ENCODE measurements at regions not wholly inside any gene's neighbourhood (a gene's known extent, or its start where the extent isn't known, plus 50 kb on each side); places are given as distances from the start of the nearest gene placed in this dataset.

DNA sequence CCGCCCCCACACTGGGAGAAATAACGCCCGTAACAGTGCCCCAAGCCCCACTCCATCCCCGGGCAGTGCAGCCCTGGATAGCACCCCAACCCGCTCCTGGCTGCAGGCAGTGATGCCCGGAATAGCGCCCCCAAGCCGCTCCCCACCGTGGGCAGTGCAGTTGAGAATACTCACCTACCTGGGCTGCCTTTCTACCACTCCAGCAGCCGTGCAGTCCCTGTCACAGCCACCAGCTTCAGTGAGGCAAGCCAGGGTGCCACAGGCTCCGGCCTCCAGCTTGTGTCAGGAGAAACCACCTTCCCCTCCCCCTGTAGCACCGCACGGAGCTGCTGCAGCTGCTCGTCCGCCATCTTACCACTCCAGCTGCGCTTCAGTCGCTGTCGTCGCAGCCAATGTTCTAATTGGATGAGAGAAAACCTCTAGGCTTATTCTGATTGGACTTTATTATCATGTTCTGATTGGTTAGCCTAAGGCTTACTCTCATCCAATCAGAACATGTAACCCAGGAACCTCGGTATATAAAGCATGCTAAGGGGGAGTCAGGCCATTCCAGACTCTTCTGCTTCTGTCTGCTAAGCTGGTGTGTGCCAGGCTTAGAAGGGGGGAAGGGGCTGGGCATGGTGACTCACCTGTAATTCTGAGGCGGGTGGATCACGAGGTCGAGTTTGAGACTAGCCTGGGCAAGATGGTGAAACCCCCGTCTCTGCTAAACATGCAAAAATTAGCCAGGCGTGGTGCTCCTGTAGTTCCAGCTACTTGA lies 53.2 kb upstream of the ZNF33B start:
- TF ChIP-seq, protein P1, sequence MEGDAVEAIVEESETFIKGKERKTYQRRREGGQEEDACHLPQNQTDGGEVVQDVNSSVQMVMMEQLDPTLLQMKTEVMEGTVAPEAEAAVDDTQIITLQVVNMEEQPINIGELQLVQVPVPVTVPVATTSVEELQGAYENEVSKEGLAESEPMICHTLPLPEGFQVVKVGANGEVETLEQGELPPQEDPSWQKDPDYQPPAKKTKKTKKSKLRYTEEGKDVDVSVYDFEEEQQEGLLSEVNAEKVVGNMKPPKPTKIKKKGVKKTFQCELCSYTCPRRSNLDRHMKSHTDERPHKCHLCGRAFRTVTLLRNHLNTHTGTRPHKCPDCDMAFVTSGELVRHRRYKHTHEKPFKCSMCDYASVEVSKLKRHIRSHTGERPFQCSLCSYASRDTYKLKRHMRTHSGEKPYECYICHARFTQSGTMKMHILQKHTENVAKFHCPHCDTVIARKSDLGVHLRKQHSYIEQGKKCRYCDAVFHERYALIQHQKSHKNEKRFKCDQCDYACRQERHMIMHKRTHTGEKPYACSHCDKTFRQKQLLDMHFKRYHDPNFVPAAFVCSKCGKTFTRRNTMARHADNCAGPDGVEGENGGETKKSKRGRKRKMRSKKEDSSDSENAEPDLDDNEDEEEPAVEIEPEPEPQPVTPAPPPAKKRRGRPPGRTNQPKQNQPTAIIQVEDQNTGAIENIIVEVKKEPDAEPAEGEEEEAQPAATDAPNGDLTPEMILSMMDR (IDR thresholded peaks at IDR 0.05; ENCODE audit: insufficient read depth, low read depth, low read length) = no peak
- no peak for TF ChIP-seq EZH2 (IDR thresholded peaks at IDR 0.05; ENCODE audit: insufficient read depth, low read length)
